KBM-7 (cell line): ENCODE measurements at regions not wholly inside any gene's neighbourhood (a gene's known extent, or its start where the extent isn't known, plus 50 kb on each side); places are given as distances from the start of the nearest gene placed in this dataset.
"Not testable (repeated sequence)": the region's sequence is repeated elsewhere in the genome, so short reads cannot be mapped to it uniquely, and the experiment has no call there.

ENCODE experiments used
- DNase-seq: peaks from one replicate; pipeline ENCODE4 v3.0.0-alpha.2; 2015
- in situ Hi-C: fragments of 300-500 bp; cut with MboI; formaldehyde crosslinking; loops from 2 replicates; pipeline ENCODE4 v1.14.3; 2020; ENCODE audit warnings: low sequenced_read_pairs, low pct_unique_long_range_greater_than_20kb, mixed read lengths

- DNase-seq = no peak
- in situ Hi-C loops = no loop called here
Observed at GRCh38 chr10:130930821-130931220, 380.7 kb downstream of the TCERG1L start.

GRCh38 chr10:130931256-130931655 lies 380.3 kb downstream of the TCERG1L start:
- no peak for DNase-seq
- in situ Hi-C loops = no loop called here

GRCh38 chr10:130932326-130933007 lies 379.1 kb downstream of the TCERG1L start:
- in situ Hi-C loops = no loop called here
- no peak for DNase-seq

GRCh38 chr10:130933008-130933390 lies 378.5 kb downstream of the TCERG1L start:
- no peak for DNase-seq
- in situ Hi-C loops = no loop called here

GRCh38 chr10:130934293-130935127 lies 377.0 kb downstream of the TCERG1L start:
- in situ Hi-C loops = no loop called here
- no peak for DNase-seq

- no peak for DNase-seq
- in situ Hi-C loops = no loop called here
Observed at GRCh38 chr10:130935128-130935439, 376.4 kb downstream of the TCERG1L start.

GRCh38 chr10:130935897-130936550 lies 375.5 kb downstream of the TCERG1L start:
- in situ Hi-C loops = no loop called here
- DNase-seq = no peak

- in situ Hi-C loops = no loop called here
- DNase-seq = no peak
Observed at GRCh38 chr10:130936851-130937250, 374.7 kb downstream of the TCERG1L start.

GRCh38 chr10:130938051-130938450 lies 373.5 kb downstream of the TCERG1L start:
- no peak for DNase-seq
- in situ Hi-C loops = no loop called here

GRCh38 chr10:130938891-130939290 lies 372.6 kb downstream of the TCERG1L start:
- in situ Hi-C loops, DNase-seq: not testable (repeated sequence)

- in situ Hi-C loops = no loop called here
- no peak for DNase-seq
Observed at GRCh38 chr10:130941886-130942285, 369.6 kb downstream of the TCERG1L start.

- in situ Hi-C loops = no loop called here
- no peak for DNase-seq
Observed at GRCh38 chr10:130952086-130952485, 359.4 kb downstream of the TCERG1L start.

- in situ Hi-C loops = no loop called here
Observed at GRCh38 chr10:130954326-130954905, 357.1 kb downstream of the TCERG1L start.

GRCh38 chr10:130956251-130956650 lies 355.3 kb downstream of the TCERG1L start:
- in situ Hi-C loops = no loop called here
- DNase-seq = no peak

More at GRCh38 chr10:130954326-130954905, 357.1 kb downstream of the TCERG1L start:
- DNase-seq = no peak

- in situ Hi-C loops = no loop called here
- DNase-seq = no peak
Observed at GRCh38 chr10:130957423-130957822, 354.1 kb downstream of the TCERG1L start.

- in situ Hi-C loops = no loop called here
- DNase-seq = no peak
Observed at GRCh38 chr10:130958003-130958402, 353.5 kb downstream of the TCERG1L start.

- DNase-seq = no peak
- in situ Hi-C loops = no loop called here
Observed at GRCh38 chr10:130958981-130959751, 352.4 kb downstream of the TCERG1L start.

GRCh38 chr10:130959752-130960195 lies 351.7 kb downstream of the TCERG1L start:
- DNase-seq = no peak
- in situ Hi-C loops = no loop called here

- DNase-seq = no peak
- in situ Hi-C loops = no loop called here
Observed at GRCh38 chr10:130960531-130960930, 351.0 kb downstream of the TCERG1L start.
